Gastrocnemius medialis (tissue), 4 donors: ENCODE measurements at regions not wholly inside any gene's neighbourhood (a gene's known extent, or its start where the extent isn't known, plus 50 kb on each side); places are given as distances from the start of the nearest gene placed in this dataset.

Experiments used
- CTCF ChIP-seq, 5 experiments: fragments of 450-650 bp in 3 of 5; fragments of 200-600 bp in 2 of 5; sonication (generic) in 2 of 5; IDR thresholded peaks in 4 of 5; conservative IDR thresholded peaks in 1 of 5; 1 replicate in 4 of 5; 2 replicates in 1 of 5; pipeline ENCODE4 v1.5.1; 2016 to 2019; ENCODE audit warnings: antibody characterized with exemption in 5 of 5, mild to moderate bottlenecking in 3 of 5, moderate library complexity in 3 of 5
- POLR2A ChIP-seq, 2 donors: fragments of 450-650 bp; IDR thresholded peaks; one replicate each; pipeline ENCODE4 v1.6.1; 2017; ENCODE audit warnings: antibody characterized with exemption in 2 of 2, mild to moderate bottlenecking in 2 of 2, moderate library complexity in 2 of 2

- TF ChIP-seq CTCF (IDR thresholded peaks at IDR 0.05 in 4 of 5, conservative IDR thresholded peaks at IDR 0.05 in 1 of 5) (no peak), POLR2A (IDR thresholded peaks at IDR 0.05) (no peak)
These were observed 87.2 kb upstream of the PFKP start for GRCh38 chr10:2980116-2980515.
